Endothelial cell (in vitro differentiated cells): ENCODE measurements at regions not wholly inside any gene's neighbourhood (a gene's known extent, or its start where the extent isn't known, plus 50 kb on each side); places are given as distances from the start of the nearest gene placed in this dataset.
A peak's percentile ranks its signal among the peaks of the same experiment; 100 is the strongest.

Experiments used
- DNase-seq: peaks from one replicate; pipeline ENCODE4 v3.0.0; 2021; ENCODE audit warnings: low spot score
- H3K27ac Mint-ChIP-seq: one replicate; pipeline ENCODE4 v1.8.0; 2021; ENCODE audit warnings: mixed read lengths, inconsistent platforms; ENCODE audit not compliant: unreplicated experiment
- H3K27me3 Mint-ChIP-seq: one replicate; pipeline ENCODE4 v1.8.0; 2021; ENCODE audit warnings: mild to moderate bottlenecking, moderate library complexity, mixed read lengths, inconsistent platforms; ENCODE audit not compliant: unreplicated experiment
- H3K36me3 Mint-ChIP-seq: one replicate; pipeline ENCODE4 v1.8.0; 2021; ENCODE audit warnings: mild to moderate bottlenecking, low read depth, mixed read lengths, inconsistent platforms; ENCODE audit not compliant: unreplicated experiment
- H3K4me1 Mint-ChIP-seq: one replicate; pipeline ENCODE4 v1.8.0; 2021; ENCODE audit warnings: mild to moderate bottlenecking, mixed read lengths, inconsistent platforms; ENCODE audit not compliant: unreplicated experiment
- H3K4me3 Mint-ChIP-seq: one replicate; pipeline ENCODE4 v1.8.0; 2021; ENCODE audit warnings: mild to moderate bottlenecking, mixed read lengths, inconsistent platforms; ENCODE audit not compliant: unreplicated experiment
- H3K9me3 Mint-ChIP-seq: one replicate; pipeline ENCODE4 v1.8.0; 2021; ENCODE audit warnings: mixed read lengths, inconsistent platforms; ENCODE audit not compliant: unreplicated experiment
- TF ChIP-seq, protein P1 (sequence below): fragments of 200-600 bp; sonication (generic); IDR thresholded peaks from one replicate; pipeline ENCODE4 v1.5.0; 2021; ENCODE audit warnings: antibody characterized with exemption; ENCODE audit not compliant: unreplicated experiment

DNA sequence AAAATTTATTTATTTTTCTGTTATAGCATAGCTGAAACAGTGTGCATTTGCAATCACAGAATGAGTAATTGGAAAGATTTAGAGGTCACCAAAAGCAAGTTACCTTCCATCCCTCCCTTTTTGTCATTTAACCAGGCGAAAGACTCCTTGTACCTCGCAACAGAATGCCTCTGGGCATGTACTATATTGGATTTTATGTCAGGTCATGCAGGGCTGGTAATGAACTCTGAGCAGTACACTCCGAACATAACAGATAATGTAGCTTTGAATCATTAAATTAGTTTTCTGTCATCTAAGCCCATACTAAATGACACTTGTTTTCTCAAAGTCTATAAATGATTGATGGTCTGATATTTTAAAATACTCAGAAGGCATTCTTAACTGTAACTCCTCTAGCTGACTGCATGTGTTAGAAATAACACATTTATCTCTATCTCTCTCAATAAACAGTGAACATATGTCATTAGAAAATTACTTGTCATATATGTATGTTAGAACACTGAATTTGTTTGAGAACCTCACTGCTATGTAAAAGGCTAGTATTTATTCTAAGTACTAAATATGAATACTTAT, 541.2 kb downstream of the CDH10 start:
- TF ChIP-seq, protein P1, sequence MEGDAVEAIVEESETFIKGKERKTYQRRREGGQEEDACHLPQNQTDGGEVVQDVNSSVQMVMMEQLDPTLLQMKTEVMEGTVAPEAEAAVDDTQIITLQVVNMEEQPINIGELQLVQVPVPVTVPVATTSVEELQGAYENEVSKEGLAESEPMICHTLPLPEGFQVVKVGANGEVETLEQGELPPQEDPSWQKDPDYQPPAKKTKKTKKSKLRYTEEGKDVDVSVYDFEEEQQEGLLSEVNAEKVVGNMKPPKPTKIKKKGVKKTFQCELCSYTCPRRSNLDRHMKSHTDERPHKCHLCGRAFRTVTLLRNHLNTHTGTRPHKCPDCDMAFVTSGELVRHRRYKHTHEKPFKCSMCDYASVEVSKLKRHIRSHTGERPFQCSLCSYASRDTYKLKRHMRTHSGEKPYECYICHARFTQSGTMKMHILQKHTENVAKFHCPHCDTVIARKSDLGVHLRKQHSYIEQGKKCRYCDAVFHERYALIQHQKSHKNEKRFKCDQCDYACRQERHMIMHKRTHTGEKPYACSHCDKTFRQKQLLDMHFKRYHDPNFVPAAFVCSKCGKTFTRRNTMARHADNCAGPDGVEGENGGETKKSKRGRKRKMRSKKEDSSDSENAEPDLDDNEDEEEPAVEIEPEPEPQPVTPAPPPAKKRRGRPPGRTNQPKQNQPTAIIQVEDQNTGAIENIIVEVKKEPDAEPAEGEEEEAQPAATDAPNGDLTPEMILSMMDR: no peak

DNA sequence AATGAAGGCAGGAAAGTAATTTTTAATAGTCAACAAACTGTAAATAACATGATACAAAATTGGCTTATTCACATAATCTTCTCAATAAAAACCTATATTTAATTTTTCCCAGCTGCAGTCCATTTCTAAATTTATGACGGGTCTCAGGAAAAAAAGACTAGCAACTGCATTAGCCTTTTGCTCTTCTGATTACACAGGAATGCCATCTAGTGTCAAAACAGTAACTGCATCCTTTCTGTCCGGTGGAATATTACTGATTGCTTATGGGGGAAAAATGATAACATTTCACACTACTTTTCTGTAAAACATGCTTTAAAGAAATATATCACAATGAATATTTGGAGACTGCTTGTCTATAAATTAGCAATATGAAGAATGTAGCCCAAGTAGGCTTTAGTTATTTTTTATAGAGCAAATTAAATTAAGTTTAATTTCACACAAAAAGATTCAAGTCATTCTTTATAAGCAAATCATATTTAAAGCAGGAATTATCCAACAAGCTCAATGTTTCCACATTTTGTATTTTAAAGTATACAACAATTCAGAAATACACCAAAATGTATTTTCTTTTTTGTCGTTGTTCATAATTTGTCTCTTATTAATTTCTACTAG, 534.7 kb downstream of the CDH10 start:
- DNase-seq: no peak
- no peak overlapping the region for H3K27ac Mint-ChIP-seq
- no peak overlapping the region for H3K4me3 Mint-ChIP-seq
- H3K36me3 Mint-ChIP-seq: no peaks in the 10 kb centered on the region
- H3K27me3 Mint-ChIP-seq: no peaks in the 10 kb centered on the region
- TF ChIP-seq, protein P1: peak; percentile 35
- no peaks in the 10 kb centered on the region for H3K4me1 Mint-ChIP-seq
- no peaks in the 10 kb centered on the region for H3K9me3 Mint-ChIP-seq

More for the DNA sequence above, 541.2 kb downstream of the CDH10 start:
- no peaks in the 10 kb centered on the region for H3K9me3 Mint-ChIP-seq
- no peak for DNase-seq
- no peaks in the 10 kb centered on the region for H3K27me3 Mint-ChIP-seq
- H3K4me1 Mint-ChIP-seq: peaks cover 4% of the 10 kb centered on the region
- no peak overlapping the region for H3K27ac Mint-ChIP-seq
- no peak overlapping the region for H3K4me3 Mint-ChIP-seq
- no peaks in the 10 kb centered on the region for H3K36me3 Mint-ChIP-seq

DNA sequence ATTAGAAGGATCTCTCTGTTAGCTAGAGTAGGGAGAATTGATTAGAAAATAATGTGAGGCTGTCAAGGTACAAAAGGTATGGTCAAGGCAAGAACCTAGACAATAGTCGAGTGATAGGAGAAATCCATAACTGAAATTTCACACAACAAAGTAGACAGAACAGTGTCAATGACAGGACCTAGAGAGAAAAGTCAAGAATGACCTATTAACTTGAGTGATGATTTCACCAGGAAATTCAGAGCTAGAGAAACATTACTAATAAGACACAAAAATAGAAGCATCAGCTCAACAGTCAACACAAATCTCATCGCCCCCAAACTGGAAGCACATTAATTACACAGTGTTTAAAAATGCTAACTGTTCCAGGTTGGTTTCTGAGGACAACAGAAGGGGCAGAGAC, 532.4 kb downstream of the CDH10 start:
- no peak for DNase-seq
- Mint-ChIP-seq H3K4me1 (no peaks in the 10 kb centered on the region), H3K36me3 (no peaks in the 10 kb centered on the region), H3K9me3 (no peaks in the 10 kb centered on the region), H3K4me3 (no peak overlapping the region), H3K27me3 (no peaks in the 10 kb centered on the region), H3K27ac (no peak overlapping the region)
- TF ChIP-seq, protein P1: no peak

DNA sequence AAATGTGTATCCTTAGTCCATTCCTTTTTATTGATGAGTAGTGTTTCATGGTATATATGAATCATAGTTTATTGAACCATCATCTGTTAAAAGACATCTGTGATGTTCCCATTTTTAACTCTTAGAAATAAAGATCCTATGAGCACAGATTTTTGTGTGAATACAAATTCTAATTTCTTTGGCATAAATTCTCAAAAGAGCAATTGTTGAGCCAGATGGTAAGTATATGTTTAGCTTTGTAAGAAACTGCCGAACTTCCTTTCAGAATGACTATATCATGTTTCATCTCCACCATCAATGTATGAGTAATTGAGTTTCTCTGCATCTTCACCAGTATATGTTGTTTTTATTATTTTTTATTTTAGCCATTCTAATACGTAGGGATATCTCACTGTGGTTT, 526.4 kb downstream of the CDH10 start:
- H3K36me3 Mint-ChIP-seq: no peaks in the 10 kb centered on the region
- no peaks in the 10 kb centered on the region for H3K4me1 Mint-ChIP-seq
- H3K27ac Mint-ChIP-seq: no peak overlapping the region
- H3K27me3 Mint-ChIP-seq: peaks cover 1% of the 10 kb centered on the region
- TF ChIP-seq, protein P1: no peak
- H3K4me3 Mint-ChIP-seq: no peak overlapping the region
- no peaks in the 10 kb centered on the region for H3K9me3 Mint-ChIP-seq
- no peak for DNase-seq

DNA sequence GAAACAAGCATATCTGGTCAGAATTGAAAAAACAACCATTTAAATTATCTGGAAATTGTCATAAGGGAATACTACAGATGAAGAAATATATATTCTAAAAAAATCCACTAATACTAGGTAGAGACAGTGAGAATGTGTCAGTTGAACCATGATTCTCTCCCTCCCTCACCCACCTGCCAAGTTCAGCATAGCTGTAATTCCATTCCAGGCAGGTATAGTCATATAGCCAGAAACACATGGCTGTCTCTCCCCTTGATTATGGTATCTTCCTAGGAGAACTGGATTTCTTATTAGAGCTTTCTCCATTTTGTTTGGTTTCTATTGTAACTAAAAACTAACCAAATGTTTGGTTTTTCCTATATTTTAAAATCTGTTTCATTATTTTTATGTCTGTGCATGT, 509.2 kb downstream of the CDH10 start:
- H3K4me1 Mint-ChIP-seq: no peaks in the 10 kb centered on the region
- TF ChIP-seq, protein P1: no peak
- H3K27me3 Mint-ChIP-seq: no peaks in the 10 kb centered on the region
- H3K27ac Mint-ChIP-seq: no peak overlapping the region
- H3K36me3 Mint-ChIP-seq: no peaks in the 10 kb centered on the region
- no peak overlapping the region for H3K4me3 Mint-ChIP-seq
- no peak for DNase-seq
- H3K9me3 Mint-ChIP-seq: no peaks in the 10 kb centered on the region
